ENCODE measurements at regions not wholly inside any gene's neighbourhood (a gene's known extent, or its start where the extent isn't known, plus 50 kb on each side); places are given as distances from the start of the nearest gene placed in this dataset.

GRCh38 chr2:146220957-146221356 is 1623.9 kb upstream of the ACVR2A start:
- H3K27me3 ChIP-seq (ENCODE audit: control insufficient read depth, insufficient read depth, low read length), result no peaks in the 10 kb centered on the region
- H3K9me3 ChIP-seq (ENCODE audit: control insufficient read depth, insufficient read depth, low read length), result peaks cover 2% of the 10 kb centered on the region
- no peak for DNase-seq (ENCODE audit: low read depth in 4 of 6, low spot score in 6 of 6)
- no peaks in the 10 kb centered on the region for H3K4me1 ChIP-seq (ENCODE audit: control insufficient read depth, insufficient read depth, low read length)
- H3K4me3 ChIP-seq (ENCODE audit: low read depth, low read length), result no peak overlapping the region
- H3K27ac ChIP-seq (ENCODE audit: low read depth, low read length), result no peak overlapping the region
- no peaks in the 10 kb centered on the region for H3K36me3 ChIP-seq (ENCODE audit: control insufficient read depth, insufficient read depth, low read length)

DNA sequence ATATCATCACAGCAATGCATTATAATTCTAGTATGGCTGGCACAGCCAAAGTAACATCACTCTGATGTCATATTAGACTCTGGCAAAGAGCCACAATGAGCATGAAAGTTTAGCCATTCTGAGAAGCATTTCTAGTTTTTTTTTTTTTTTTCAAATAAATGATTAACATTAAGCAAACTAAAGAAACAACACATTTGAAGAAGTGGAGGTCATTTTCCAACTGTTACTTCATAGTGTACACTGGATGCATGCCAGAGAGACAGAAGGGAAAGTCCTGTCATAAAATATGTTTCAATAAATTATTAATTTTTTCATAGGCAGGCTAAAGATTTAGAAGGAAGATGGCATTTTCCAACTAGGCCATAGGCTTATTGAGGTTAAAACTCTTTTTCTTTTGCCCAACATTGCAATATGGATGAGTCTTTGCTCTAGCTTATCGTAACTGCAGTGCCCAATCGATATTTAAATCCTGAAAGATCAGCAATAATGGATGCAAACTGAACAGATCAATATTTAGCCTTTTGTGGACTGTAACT is 1630.4 kb upstream of the ACVR2A start:
- Histone ChIP-seq H3K4me1 (ENCODE audit: control insufficient read depth, insufficient read depth, low read length) (no peaks in the 10 kb centered on the region), H3K9me3 (ENCODE audit: control insufficient read depth, insufficient read depth, low read length) (peaks cover 2% of the 10 kb centered on the region), H3K4me3 (ENCODE audit: low read depth, low read length) (no peak overlapping the region), H3K27ac (ENCODE audit: low read depth, low read length) (no peak overlapping the region), H3K36me3 (ENCODE audit: control insufficient read depth, insufficient read depth, low read length) (no peaks in the 10 kb centered on the region), H3K27me3 (ENCODE audit: control insufficient read depth, insufficient read depth, low read length) (no peaks in the 10 kb centered on the region)
- 83% methylated on average over 2 of the region's 2 CpGs for WGBS (ENCODE audit: insufficient coverage)
- peak in 2 of 6 donors; percentile 1 to 22 for DNase-seq (ENCODE audit: low read depth in 4 of 6, low spot score in 6 of 6)

DNA sequence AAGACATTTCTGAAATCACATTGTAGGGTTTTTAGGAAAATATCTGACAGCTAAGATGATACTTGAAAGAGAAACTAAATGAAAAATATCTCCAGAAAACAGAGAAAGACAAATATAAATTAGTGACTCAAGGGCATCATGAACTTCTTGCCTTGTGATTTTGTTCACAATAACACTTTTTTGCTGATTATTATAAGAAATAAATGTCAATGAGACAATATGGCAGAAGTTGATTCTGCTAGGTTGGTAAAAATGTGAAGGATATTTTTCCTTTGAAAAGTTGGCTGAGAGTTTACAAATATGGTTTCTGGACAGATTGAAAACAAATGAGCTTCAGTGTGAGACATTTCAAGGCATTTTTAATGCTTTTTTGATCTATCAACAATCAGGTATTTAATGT is 1631.2 kb upstream of the ACVR2A start:
- DNase-seq (ENCODE audit: low read depth in 4 of 6, low spot score in 6 of 6), result no peak
- H3K27ac ChIP-seq (ENCODE audit: low read depth, low read length), result no peak overlapping the region
- H3K9me3 ChIP-seq (ENCODE audit: control insufficient read depth, insufficient read depth, low read length), result peaks cover 2% of the 10 kb centered on the region
- H3K27me3 ChIP-seq (ENCODE audit: control insufficient read depth, insufficient read depth, low read length), result no peaks in the 10 kb centered on the region
- H3K36me3 ChIP-seq (ENCODE audit: control insufficient read depth, insufficient read depth, low read length), result no peaks in the 10 kb centered on the region
- no peak overlapping the region for H3K4me3 ChIP-seq (ENCODE audit: low read depth, low read length)
- no peaks in the 10 kb centered on the region for H3K4me1 ChIP-seq (ENCODE audit: control insufficient read depth, insufficient read depth, low read length)

DNA sequence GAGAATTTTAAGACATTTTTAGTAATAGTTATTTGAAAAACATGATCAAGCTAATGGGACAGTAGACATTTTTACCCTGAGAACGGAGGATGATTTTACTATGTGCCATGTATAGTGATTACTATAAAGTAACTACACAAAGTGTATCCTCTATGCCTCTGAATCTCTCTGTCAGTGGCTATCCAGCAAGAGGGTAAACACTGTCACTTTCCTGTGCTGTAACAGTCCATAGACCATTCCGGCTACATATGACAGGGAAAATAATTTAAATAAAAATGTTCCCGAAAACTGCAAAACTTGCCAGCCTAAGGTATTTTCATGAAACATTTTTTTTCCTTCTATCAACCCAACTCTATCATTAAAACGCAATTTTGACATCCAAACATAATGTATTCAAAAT is 1632.2 kb upstream of the ACVR2A start:
- Histone ChIP-seq H3K27me3 (ENCODE audit: control insufficient read depth, insufficient read depth, low read length) (no peaks in the 10 kb centered on the region), H3K9me3 (ENCODE audit: control insufficient read depth, insufficient read depth, low read length) (peaks cover 2% of the 10 kb centered on the region), H3K36me3 (ENCODE audit: control insufficient read depth, insufficient read depth, low read length) (no peaks in the 10 kb centered on the region), H3K27ac (ENCODE audit: low read depth, low read length) (no peak overlapping the region), H3K4me3 (ENCODE audit: low read depth, low read length) (no peak overlapping the region), H3K4me1 (ENCODE audit: control insufficient read depth, insufficient read depth, low read length) (no peaks in the 10 kb centered on the region)
- DNase-seq (ENCODE audit: low read depth in 4 of 6, low spot score in 6 of 6), result no peak
- no CpG with 5 or more reads among the region's 4 CpGs for WGBS (ENCODE audit: insufficient coverage)

DNA sequence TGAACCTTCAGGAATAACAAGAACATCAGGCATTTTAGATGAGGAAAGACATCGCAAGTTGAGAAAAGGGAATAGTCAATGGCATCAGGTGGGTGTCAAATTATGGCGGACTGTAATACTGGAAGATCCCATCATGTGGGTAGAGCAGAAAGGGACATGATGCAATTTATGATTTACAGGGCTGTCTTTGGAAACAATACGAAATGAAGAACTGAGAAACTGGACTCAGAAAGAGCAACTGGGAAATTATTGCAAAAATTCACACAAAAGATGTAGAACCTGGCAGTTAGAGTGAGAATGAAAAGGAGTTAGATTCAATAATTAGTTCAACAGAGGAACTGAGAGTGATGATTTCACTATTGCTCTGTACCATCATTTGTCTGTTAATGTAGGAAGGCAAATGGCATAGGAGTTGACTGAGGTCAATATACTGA is 1635.0 kb upstream of the ACVR2A start:
- H3K9me3 ChIP-seq (ENCODE audit: control insufficient read depth, insufficient read depth, low read length), result no peaks in the 10 kb centered on the region

GRCh38 chr2:146207901-146208300 is 1636.9 kb upstream of the ACVR2A start:
- no CpG with 5 or more reads among the region's 3 CpGs for WGBS (ENCODE audit: insufficient coverage)

More for the DNA sequence above, 1635.0 kb upstream of the ACVR2A start:
- Histone ChIP-seq H3K27me3 (ENCODE audit: control insufficient read depth, insufficient read depth, low read length) (no peaks in the 10 kb centered on the region), H3K36me3 (ENCODE audit: control insufficient read depth, insufficient read depth, low read length) (no peaks in the 10 kb centered on the region), H3K4me1 (ENCODE audit: control insufficient read depth, insufficient read depth, low read length) (no peaks in the 10 kb centered on the region), H3K4me3 (ENCODE audit: low read depth, low read length) (no peak overlapping the region), H3K27ac (ENCODE audit: low read depth, low read length) (no peak overlapping the region)
- WGBS (ENCODE audit: insufficient coverage), result 100% methylated on average over 3 of the region's 3 CpGs
- DNase-seq (ENCODE audit: low read depth in 4 of 6, low spot score in 6 of 6), result no peak

GRCh38 chr2:146207417-146207816 is 1637.4 kb upstream of the ACVR2A start:
- H3K36me3 ChIP-seq (ENCODE audit: control insufficient read depth, insufficient read depth, low read length), result no peaks in the 10 kb centered on the region
- DNase-seq (ENCODE audit: low read depth in 4 of 6, low spot score in 6 of 6), result no peak
- H3K4me1 ChIP-seq (ENCODE audit: control insufficient read depth, insufficient read depth, low read length), result no peaks in the 10 kb centered on the region
- no peaks in the 10 kb centered on the region for H3K27me3 ChIP-seq (ENCODE audit: control insufficient read depth, insufficient read depth, low read length)
- no peak overlapping the region for H3K4me3 ChIP-seq (ENCODE audit: low read depth, low read length)
- WGBS (ENCODE audit: insufficient coverage), result no CpG with 5 or more reads among the region's 1 CpG
- H3K9me3 ChIP-seq (ENCODE audit: control insufficient read depth, insufficient read depth, low read length), result no peaks in the 10 kb centered on the region
- no peak overlapping the region for H3K27ac ChIP-seq (ENCODE audit: low read depth, low read length)

More at GRCh38 chr2:146207901-146208300, 1636.9 kb upstream of the ACVR2A start:
- H3K4me1 ChIP-seq (ENCODE audit: control insufficient read depth, insufficient read depth, low read length), result no peaks in the 10 kb centered on the region
- H3K36me3 ChIP-seq (ENCODE audit: control insufficient read depth, insufficient read depth, low read length), result no peaks in the 10 kb centered on the region
- no peak for DNase-seq (ENCODE audit: low read depth in 4 of 6, low spot score in 6 of 6)
- H3K4me3 ChIP-seq (ENCODE audit: low read depth, low read length), result no peak overlapping the region
- H3K27ac ChIP-seq (ENCODE audit: low read depth, low read length), result no peak overlapping the region
- no peaks in the 10 kb centered on the region for H3K27me3 ChIP-seq (ENCODE audit: control insufficient read depth, insufficient read depth, low read length)
- no peaks in the 10 kb centered on the region for H3K9me3 ChIP-seq (ENCODE audit: control insufficient read depth, insufficient read depth, low read length)

GRCh38 chr2:146203064-146203624 is 1641.7 kb upstream of the ACVR2A start:
- no peaks in the 10 kb centered on the region for H3K36me3 ChIP-seq (ENCODE audit: control insufficient read depth, insufficient read depth, low read length)
- H3K4me1 ChIP-seq (ENCODE audit: control insufficient read depth, insufficient read depth, low read length), result no peaks in the 10 kb centered on the region
- no peaks in the 10 kb centered on the region for H3K27me3 ChIP-seq (ENCODE audit: control insufficient read depth, insufficient read depth, low read length)
- no peaks in the 10 kb centered on the region for H3K9me3 ChIP-seq (ENCODE audit: control insufficient read depth, insufficient read depth, low read length)
- WGBS (ENCODE audit: insufficient coverage), result no CpG with 5 or more reads among the region's 5 CpGs
- no peak overlapping the region for H3K27ac ChIP-seq (ENCODE audit: low read depth, low read length)
- peak in 1 of 6 donors; percentile 26 for DNase-seq (ENCODE audit: low read depth in 4 of 6, low spot score in 6 of 6)
- H3K4me3 ChIP-seq (ENCODE audit: low read depth, low read length), result no peak overlapping the region

DNA sequence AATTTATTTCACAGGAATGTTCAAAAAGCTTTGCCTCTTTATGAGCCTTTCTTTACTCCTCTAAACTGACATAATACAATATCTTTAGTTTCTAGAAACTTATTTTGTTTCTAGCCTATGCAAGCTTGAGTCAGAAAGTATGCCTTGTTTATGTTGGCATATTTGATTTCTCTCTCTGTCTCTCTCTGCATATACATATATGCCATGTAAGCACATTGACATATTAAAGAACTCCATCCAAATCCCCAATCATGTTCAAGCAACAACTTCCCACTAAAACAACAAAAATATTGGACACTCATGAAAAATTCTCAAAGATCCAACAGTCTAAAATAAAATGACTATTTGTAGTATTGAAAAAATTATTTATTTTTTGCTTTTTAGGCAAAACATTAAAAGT is 1651.2 kb upstream of the ACVR2A start:
- DNase-seq (ENCODE audit: low read depth in 4 of 6, low spot score in 6 of 6), result no peak

DNA sequence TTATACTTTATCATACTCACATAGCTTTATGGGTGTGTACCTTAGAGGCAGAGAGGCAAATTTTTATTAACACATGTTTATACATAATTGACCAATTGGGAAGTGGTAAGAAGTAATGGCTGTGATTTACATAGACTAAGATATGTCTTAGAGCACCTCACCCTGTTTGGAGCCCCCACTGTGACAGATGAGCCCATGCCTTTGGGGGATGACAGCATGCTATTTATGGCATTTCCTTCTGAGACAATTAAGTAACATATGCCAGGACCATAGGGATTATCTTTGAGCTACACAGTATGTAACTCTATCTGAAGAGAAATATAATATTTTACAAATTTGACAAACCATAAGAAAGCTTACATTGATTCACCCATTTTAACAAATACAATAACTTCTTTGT is 1655.3 kb upstream of the ACVR2A start:
- Histone ChIP-seq H3K36me3 (ENCODE audit: control insufficient read depth, insufficient read depth, low read length) (no peaks in the 10 kb centered on the region), H3K27me3 (ENCODE audit: control insufficient read depth, insufficient read depth, low read length) (no peaks in the 10 kb centered on the region), H3K27ac (ENCODE audit: low read depth, low read length) (no peak overlapping the region), H3K9me3 (ENCODE audit: control insufficient read depth, insufficient read depth, low read length) (no peaks in the 10 kb centered on the region), H3K4me1 (ENCODE audit: control insufficient read depth, insufficient read depth, low read length) (no peaks in the 10 kb centered on the region), H3K4me3 (ENCODE audit: low read depth, low read length) (no peak overlapping the region)
- peak in 1 of 6 donors; percentile 1 for DNase-seq (ENCODE audit: low read depth in 4 of 6, low spot score in 6 of 6)

More for the DNA sequence above, 1651.2 kb upstream of the ACVR2A start:
- no peaks in the 10 kb centered on the region for H3K36me3 ChIP-seq (ENCODE audit: control insufficient read depth, insufficient read depth, low read length)
- no peak overlapping the region for H3K4me3 ChIP-seq (ENCODE audit: low read depth, low read length)
- no peaks in the 10 kb centered on the region for H3K4me1 ChIP-seq (ENCODE audit: control insufficient read depth, insufficient read depth, low read length)
- H3K27me3 ChIP-seq (ENCODE audit: control insufficient read depth, insufficient read depth, low read length), result no peaks in the 10 kb centered on the region
- H3K9me3 ChIP-seq (ENCODE audit: control insufficient read depth, insufficient read depth, low read length), result no peaks in the 10 kb centered on the region
- H3K27ac ChIP-seq (ENCODE audit: low read depth, low read length), result no peak overlapping the region
